AG20443 (cell line): ENCODE measurements at regions not wholly inside any gene's neighbourhood (a gene's known extent, or its start where the extent isn't known, plus 50 kb on each side); places are given as distances from the start of the nearest gene placed in this dataset.
"Not testable (repeated sequence)": the region's sequence is repeated elsewhere in the genome, so short reads cannot be mapped to it uniquely, and the experiment has no call there.

Experiments
- DNase-seq: peaks from one replicate; pipeline ENCODE4 v3.0.0; 2012; ENCODE audit warnings: low spot score, mixed read lengths

DNA sequence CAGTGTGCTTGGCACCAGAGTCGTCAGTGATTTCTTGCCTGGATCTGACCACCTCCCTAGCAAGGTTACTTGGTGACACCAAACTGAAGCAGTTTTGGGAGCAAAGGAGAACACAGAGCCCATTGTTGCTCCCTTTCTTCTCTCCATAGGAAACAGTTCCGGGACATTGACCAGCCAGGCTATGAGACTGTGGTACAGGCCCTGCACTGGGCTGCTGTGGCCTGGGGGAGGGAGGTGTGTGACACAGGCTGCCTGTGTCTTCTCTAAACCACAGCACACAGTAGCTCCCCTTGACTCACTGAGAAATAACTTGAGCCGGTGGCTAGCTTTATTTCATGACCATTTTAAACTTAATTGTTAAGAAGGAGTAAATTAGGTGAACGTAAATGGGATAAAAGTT lies 214.8 kb upstream of the UBL3 start:
- DNase-seq, result peak; percentile 36

- DNase-seq, result no peak
Measured at GRCh38 chr13:30063892-30064291, 213.5 kb upstream of the UBL3 start.

DNA sequence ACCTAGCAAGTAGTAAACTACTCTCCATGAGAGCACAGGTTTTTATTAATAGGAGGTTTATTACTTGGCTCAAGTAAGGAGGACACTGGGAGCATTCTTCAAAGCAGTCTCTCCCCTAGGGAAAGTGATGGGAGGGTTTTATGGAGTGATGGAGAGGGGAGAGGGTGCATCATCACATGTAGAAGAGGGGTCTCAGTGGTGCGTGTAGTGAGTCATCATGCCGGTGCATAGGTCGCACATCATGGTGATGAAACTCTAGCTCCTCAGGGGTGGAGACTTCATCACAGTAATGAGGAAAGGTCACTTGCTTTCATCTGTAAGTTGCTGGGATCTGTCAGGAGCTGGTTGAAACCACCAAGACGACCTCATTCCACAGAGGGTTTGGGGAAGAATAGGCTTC lies 210.8 kb upstream of the UBL3 start:
- no peak for DNase-seq

GRCh38 chr13:30058429-30058828 lies 208.0 kb upstream of the UBL3 start:
- no peak for DNase-seq

GRCh38 chr13:30054546-30054945 lies 204.1 kb upstream of the UBL3 start:
- not testable (repeated sequence) for DNase-seq

- no peak for DNase-seq
Measured at GRCh38 chr13:30053939-30054338, 203.5 kb upstream of the UBL3 start.

DNA sequence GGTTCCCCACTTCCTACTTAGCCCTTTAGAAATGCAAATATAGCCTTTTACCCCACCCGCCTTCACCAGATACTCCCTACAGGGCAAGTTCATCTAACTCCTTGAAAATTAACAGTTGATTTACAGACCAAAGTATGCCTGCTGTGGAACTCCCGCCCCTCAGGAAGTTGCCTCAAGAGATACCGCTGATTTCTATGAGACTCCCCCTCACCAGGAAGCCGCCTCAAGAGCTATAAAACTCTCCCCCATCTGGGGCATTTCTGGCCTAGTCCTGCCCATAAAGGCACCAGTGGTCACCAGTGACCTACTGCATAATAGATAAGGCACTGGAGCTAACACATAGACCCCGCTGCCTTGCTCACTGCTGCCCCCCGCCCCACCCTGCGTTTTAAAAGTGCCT lies 201.7 kb upstream of the UBL3 start:
- no peak for DNase-seq

- no peak for DNase-seq
Measured at GRCh38 chr13:30051531-30052060, 201.2 kb upstream of the UBL3 start.

GRCh38 chr13:30049692-30050091 lies 199.3 kb upstream of the UBL3 start:
- DNase-seq, result no peak

- no peak for DNase-seq
Measured at GRCh38 chr13:30047154-30047874, 196.9 kb upstream of the UBL3 start.

DNA sequence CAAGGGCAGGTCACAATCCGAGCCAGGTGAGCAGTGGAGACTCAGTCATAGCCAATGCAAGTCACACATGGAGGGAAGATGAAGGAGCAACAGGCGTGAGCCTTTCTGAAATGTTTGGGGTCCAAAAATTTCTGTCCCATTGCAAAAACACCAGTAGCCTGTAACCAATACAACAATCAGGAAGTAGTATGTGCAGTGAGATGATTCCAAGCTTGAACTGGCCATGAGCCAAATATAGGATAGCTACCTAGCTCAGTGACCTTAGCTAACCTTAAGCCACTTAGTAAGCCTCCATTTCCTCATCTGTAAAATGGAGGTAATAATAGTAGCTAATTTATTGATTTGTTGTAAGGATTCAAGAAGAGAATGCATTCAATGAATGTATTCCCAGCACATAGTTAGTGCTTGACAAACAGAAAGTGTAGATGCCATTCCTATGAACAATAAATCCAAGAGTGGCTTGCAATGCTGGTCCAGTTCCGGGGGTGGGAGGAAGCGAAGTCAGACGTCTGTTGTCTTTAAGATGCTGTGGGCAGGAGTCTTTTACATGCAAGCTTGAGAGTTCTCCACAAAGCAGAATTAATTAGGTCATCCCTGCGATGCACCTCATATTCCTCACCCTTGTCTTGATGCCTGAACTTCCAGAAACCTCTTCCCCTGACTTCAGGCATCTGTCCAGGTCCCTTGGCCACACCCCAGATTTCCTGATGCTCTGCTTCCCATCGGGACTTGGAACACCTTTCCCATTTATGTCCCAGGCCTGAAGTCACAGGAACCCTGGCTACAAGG lies 195.7 kb upstream of the UBL3 start:
- DNase-seq, result peak; percentile 78

GRCh38 chr13:30044932-30045331 lies 194.5 kb upstream of the UBL3 start:
- no peak for DNase-seq

DNA sequence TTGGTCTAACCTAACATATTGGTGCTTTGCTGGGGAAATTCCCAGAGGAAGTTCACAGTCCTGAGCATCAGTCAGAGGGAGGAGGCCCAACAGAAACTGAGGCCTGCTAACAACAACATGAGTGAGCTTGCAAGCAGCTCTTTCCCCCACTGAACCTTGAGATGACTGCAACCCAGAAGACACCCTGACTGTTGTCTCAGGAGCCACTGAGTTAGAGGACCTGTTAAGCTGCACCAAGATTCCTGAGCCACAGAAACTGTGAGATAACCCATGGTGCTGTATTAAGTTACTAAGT lies 193.2 kb upstream of the UBL3 start:
- DNase-seq, result no peak

DNA sequence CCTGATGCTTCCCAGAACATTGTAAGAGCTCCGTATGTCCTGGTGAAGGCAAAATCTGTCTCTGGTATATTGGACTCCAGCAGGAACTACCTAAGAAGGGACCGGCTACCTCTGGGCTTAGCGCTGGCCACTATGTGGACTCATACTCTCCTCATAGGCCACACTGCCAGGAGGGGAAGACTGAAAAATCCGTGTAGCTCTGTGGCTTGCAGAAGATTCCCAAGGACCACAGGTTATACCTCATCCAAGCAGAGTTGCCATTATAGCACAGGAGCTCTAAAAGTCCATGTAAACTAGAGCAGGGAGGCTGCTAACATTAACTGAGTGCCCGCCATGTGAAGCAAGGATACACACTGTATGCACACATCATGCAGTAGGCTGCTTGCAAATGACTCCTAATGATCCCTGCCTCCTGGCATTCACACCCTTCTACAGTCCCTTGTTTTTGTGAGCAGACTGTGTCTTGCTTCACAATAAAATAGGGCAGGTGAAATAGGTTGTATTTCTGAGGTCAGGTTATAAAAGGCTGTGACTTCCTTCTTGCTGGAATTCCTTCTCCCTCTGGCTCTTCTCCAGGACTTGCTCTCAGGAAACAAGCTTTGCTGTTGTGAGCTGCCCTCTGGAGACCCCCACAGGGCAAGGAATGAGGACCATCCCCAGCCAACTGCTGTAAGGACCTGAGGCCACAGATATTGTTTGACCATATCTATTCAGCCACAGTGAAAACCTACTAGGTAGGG lies 192.6 kb upstream of the UBL3 start:
- DNase-seq, result no peak

GRCh38 chr13:30042272-30042671 lies 191.9 kb upstream of the UBL3 start:
- DNase-seq, result no peak

GRCh38 chr13:30039511-30039911 lies 189.1 kb upstream of the UBL3 start:
- DNase-seq, result no peak

DNA sequence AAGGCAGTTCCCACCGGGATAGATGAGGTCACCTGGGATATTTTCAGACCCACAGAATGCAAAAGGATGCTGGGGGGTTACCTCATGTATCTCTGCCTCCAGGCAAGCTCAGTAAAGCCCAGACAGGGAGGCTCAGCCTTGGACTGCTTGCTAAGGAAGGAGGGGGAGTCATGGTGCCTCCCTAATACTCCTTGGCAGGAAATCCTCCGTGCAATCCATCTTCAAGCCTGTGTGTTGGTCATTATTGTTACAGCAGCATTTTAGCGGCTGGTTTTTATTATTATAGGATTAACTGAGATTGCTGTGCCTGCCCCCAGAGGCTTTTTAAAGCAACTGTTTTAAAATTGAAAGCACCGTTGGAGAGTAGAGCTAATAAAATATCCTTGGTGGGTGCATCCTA lies 188.5 kb upstream of the UBL3 start:
- peak; percentile 58 for DNase-seq

DNA sequence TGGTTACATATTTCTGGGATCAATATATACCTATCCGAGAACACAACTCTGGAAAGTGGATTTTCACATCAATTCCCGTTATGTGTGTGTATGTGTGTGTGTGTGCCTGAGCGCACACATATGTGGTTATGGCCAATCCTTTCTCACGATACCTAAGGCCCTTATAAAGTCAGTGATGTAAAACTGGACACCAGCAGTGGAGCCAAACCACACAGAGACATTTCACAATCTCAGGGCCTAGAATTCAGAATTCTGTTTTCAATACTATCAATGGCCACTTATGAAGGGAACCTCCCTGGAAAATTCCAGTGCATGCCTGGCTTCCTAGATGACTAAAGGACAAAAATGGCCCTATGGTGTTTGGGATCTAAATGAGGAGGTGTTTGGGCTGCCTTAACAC lies 187.3 kb upstream of the UBL3 start:
- peak; percentile 71 for DNase-seq

GRCh38 chr13:30037306-30037705 lies 186.9 kb upstream of the UBL3 start:
- DNase-seq, result peak; percentile 26

DNA sequence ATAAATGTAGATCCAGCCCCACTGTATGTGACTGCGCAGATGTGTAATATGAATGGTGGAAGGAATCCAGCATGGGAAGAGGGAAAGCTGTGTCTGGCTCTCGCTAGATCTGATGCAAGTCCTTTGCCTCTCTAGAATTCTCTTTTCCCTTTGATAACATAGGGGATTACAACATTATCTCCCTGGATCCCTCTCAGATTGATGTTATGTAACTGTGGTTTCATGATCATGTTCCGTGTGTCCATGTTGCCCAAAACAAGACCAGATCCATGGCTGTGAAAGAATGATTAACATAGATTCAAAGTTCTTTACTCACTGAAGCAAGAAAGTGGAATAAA lies 184.0 kb upstream of the UBL3 start:
- DNase-seq, result peak; percentile 41

- DNase-seq, result peak; percentile 88
Measured at GRCh38 chr13:30033681-30034457, 183.5 kb upstream of the UBL3 start.

DNA sequence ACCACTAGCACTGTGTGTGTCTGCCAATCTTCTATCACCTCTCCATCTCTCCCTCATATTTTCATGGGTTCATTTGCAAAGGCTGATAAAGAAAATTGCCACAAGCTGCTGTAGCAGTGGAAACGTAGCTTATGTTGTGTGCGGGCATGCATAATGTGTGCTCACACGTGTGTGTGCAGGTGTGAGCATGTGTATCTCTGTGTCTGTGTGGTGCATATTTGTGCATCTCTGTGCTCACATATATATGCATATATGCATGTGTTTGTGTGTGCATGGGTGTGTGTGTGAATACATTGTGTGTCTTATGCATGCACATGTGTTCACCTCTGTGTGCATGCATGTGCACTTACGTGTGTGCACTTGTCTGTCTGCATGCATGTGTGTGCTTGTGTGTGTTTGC lies 181.8 kb upstream of the UBL3 start:
- no peak for DNase-seq
